GM13977 (cell line): ENCODE measurements at regions not wholly inside any gene's neighbourhood (a gene's known extent, or its start where the extent isn't known, plus 50 kb on each side); places are given as distances from the start of the nearest gene placed in this dataset.

Experiments used
- DNase-seq: peaks from one replicate; pipeline ENCODE4 v3.0.0; 2012; ENCODE audit warnings: low spot score
- in situ Hi-C: fragments of 300-500 bp; cut with MboI; formaldehyde crosslinking; loops from one replicate; pipeline ENCODE4 v1.12.0; 2022; ENCODE audit warnings: low sequenced_read_pairs, low pct_unique_long_range_greater_than_20kb, mixed read lengths, inconsistent platforms; ENCODE audit not compliant: unreplicated experiment
- TF ChIP-seq, protein P1 (sequence below): IDR thresholded peaks from 2 replicates; pipeline ENCODE4 v1.5.1; 2012; ENCODE audit warnings: mild to moderate bottlenecking, control low read depth; ENCODE audit not compliant: insufficient read depth; ENCODE audit errors: extremely low read depth, missing control alignments

DNA sequence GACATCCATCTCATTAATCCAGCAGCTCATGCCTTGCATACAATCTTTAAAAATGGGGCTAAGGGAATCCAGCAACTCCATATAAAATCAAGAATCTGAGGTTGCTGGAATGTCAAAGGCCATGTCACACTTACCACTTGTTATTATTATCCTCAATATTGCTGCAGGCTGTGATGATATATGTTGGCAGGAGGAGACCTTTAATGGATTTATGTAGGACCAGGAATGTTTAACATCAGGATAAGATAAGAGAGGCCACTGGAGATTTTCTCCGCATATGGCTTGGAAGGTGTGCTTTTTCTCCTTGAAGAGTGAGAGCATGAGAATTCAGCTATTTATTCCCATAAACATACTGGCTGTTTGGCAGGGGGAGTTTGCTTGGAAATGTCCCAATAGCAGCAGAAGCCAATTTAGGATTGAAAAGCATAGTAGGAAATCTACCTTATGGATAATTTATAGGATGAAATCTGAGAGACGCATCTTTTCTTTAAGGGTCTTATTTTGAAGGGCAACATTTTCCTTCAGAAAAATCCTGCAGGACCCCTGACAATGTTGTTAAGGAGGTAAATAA lies 481.4 kb downstream of the AGTPBP1 start:
- TF ChIP-seq, protein P1, sequence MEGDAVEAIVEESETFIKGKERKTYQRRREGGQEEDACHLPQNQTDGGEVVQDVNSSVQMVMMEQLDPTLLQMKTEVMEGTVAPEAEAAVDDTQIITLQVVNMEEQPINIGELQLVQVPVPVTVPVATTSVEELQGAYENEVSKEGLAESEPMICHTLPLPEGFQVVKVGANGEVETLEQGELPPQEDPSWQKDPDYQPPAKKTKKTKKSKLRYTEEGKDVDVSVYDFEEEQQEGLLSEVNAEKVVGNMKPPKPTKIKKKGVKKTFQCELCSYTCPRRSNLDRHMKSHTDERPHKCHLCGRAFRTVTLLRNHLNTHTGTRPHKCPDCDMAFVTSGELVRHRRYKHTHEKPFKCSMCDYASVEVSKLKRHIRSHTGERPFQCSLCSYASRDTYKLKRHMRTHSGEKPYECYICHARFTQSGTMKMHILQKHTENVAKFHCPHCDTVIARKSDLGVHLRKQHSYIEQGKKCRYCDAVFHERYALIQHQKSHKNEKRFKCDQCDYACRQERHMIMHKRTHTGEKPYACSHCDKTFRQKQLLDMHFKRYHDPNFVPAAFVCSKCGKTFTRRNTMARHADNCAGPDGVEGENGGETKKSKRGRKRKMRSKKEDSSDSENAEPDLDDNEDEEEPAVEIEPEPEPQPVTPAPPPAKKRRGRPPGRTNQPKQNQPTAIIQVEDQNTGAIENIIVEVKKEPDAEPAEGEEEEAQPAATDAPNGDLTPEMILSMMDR = no peak
- DNase-seq = no peak
- in situ Hi-C loops = no loop called here

DNA sequence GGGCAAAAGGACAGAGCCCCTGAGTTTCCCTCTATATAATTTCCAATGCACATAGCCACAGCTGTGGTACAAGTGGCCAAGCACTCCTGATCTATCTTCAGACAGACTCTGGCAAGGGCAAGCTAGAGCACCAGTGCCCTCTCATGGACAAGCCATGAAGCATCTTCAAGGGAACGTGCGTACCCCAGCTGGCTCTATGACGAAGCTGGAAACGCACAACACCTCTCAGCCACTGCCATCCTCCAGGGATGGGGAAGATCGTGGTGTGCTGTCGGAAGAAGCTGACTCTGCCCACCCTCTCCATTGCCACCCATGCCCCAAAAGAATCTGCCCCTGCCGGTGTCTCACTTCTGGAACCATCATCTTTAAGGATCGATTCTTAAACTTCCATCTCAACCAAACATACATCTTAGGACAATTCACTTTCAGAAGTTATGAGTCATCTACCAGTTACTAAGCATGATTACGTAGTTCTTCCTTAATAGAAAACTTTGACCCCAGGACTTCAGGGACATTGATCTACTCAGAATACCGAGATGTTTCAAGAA lies 482.9 kb downstream of the AGTPBP1 start:
- in situ Hi-C loops = no loop called here
- peak; percentile 62 for DNase-seq
- TF ChIP-seq, protein P1 = peak; percentile 73

DNA sequence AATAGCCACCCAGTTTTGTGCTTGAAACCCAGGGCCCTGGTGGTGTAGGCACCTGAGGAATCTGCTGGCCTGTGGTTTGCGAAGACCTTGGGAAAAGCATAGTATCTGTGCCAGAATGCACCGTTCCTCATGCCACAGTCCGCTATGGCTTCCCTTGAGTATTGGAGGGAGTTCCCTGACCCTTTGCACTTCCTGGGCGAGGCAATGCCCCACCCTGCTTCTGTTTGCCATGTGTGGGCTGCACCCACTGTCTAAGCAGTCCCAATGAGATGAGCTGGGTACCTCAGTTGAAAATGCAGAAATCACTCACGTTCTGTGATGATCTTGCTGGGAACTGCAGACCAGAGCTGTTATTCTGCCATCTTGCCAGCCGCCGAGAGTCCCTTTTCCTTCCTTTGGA lies 483.5 kb downstream of the AGTPBP1 start:
- DNase-seq = no peak
- TF ChIP-seq, protein P1 = no peak
- in situ Hi-C loops = no loop called here

- TF ChIP-seq, protein P1 = no peak
- in situ Hi-C loops = no loop called here
- DNase-seq = no peak
Measured at GRCh38 chr9:85249313-85249621, 492.5 kb downstream of the AGTPBP1 start.

DNA sequence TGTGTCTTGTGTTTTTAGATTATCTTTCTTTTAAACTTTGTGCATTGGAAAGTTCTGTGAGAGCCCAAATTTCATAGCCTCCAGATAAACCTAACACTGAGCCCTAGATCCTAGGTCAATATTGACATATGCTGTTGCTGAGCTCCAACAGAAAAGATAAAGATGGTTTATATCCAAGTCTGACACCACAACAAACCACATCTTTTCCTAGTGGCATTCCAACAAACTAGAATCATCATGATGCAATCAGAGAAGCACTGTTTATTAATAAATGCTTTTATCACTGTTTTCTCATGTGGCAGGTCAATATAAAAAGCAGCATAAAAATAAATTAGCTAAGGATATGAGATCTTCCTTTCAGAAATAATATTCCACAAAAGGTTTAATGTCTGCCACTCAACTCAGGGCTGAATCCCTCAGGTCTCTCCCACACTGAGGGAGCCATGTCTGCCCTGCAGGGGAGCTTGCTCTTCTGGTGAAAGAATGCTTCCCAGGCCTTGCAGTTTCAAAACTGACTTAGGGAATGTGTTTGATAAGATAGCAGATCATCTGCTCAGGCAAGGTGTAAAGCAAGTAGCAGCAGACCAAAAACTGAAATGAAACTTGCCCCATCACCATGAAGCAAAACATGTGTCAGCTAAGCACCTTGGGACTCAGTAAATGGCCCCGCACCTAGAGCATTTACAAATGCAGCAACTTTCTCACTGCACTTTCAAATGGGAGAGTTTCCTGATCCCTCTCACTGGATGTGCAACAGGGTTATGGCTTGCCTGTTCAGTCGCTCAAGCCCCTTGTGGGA lies 493.0 kb downstream of the AGTPBP1 start:
- no peak for DNase-seq
- TF ChIP-seq, protein P1 = no peak
- in situ Hi-C loops = no loop called here

DNA sequence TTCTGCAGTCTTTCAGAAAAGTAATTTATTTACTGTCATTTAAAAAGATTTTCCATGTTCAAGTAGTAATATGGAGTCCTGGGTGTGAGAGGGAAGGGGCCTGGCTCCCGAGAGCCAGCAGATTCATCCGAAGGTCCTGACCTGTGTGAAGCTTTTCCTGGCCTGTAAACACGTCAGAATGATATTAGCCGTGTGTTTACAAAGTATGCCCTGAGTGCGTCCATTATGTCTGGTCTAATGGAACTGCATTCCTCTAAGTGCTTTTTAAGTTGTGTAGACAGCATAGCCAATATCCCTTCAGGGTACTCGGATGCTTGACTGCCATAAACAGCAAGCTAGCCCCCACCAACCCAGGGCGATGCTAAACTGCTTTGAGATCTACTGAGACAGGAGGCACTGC lies 495.2 kb downstream of the AGTPBP1 start:
- TF ChIP-seq, protein P1 = no peak
- in situ Hi-C loops = no loop called here
- no peak for DNase-seq
